Mucosa of descending colon (tissue), 3 donors: ENCODE measurements at regions not wholly inside any gene's neighbourhood (a gene's known extent, or its start where the extent isn't known, plus 50 kb on each side); places are given as distances from the start of the nearest gene placed in this dataset.

Experiments
- ATAC-seq: fragments of 200-7000 bp; cut with Tn5 transposase; one replicate; pipeline ENCODE4 v1.9.1; 2020; ENCODE audit warnings: mild to moderate bottlenecking, moderate library complexity
- DNase-seq, 3 donors: peaks; one replicate each; pipeline ENCODE4 v3.0.0-alpha.2; 2020
- H3K36me3 ChIP-seq: fragments of 200-600 bp; one replicate; pipeline ENCODE4 v1.8.0; 2021; ENCODE audit warnings: low read depth, mild to moderate bottlenecking
- H3K4me1 ChIP-seq: fragments of 200-600 bp; one replicate; pipeline ENCODE4 v1.8.0; 2021; ENCODE audit warnings: low read depth, mild to moderate bottlenecking
- H3K4me3 ChIP-seq: fragments of 200-600 bp; one replicate; pipeline ENCODE4 v1.8.0; 2021; ENCODE audit warnings: mild to moderate bottlenecking
- H3K9me3 ChIP-seq: fragments of 200-600 bp; one replicate; pipeline ENCODE4 v1.8.0; 2021; ENCODE audit warnings: mild to moderate bottlenecking
- CTCF ChIP-seq: fragments of 200-600 bp; IDR thresholded peaks from one replicate; pipeline ENCODE4 v1.8.0; 2022; ENCODE audit warnings: antibody characterized with exemption, mild to moderate bottlenecking
- intact Hi-C, 2 donors: fragments of 100-400 bp; cut with DNase I in 1 of 2; cut with micrococcal nuclease in 1 of 2; formaldehyde crosslinking; loops; one replicate each; pipeline versions ENCODE4 v1.11.0 to v1.11.1; 2022; cut with DNase I, micrococcal nuclease
- donor health status: DM: no; HTN: no; CAD: no; lungs with moderate emphysema.
- donor health status: DM: no; HTN: no; CAD: no.
- donor health status: DM: no; HTN: yes; CAD: no.

DNA sequence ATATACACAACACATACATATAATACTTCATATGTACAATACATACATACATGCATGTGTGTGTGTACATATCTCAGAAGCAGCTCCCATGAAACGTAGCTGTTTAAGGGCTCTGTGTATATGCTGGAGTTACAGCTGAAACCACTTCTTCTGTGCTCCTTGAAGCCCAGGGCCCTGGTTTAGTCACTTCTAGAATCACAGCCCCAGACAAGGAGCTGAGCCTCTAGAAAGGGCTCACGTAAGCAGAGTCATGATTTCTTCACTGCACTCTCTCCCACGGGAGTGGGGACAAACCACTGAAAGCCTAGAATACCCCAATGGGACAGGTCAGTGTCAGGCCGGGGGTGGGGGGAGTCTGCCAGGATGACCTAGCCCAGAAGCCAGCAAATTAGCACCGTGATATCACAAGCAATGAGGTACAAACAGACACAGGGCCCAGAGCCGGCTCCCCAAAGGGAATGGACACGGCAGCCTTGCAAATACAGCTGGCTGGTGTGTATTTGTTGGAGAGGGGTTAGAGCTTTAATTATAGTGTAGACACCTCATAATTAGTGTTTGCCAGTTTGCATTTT lies 90.3 kb downstream of the C1QL2 start:
- Histone ChIP-seq H3K4me3 (no peak overlapping the region), H3K36me3 (no peaks in the 10 kb centered on the region), H3K4me1 (no peaks in the 10 kb centered on the region), H3K9me3 (peaks cover 2% of the 10 kb centered on the region)
- intact Hi-C loops, result no loop called here
- DNase-seq (no peak), ATAC-seq (no peak)
- no peak for TF ChIP-seq CTCF

- H3K9me3 ChIP-seq, result peaks cover 2% of the 10 kb centered on the region
- no peaks in the 10 kb centered on the region for H3K36me3 ChIP-seq
- no peak overlapping the region for H3K4me3 ChIP-seq
- intact Hi-C loops, result no loop called here
- DNase-seq (no peak), ATAC-seq (no peak)
- no peak for TF ChIP-seq CTCF
- H3K4me1 ChIP-seq, result no peaks in the 10 kb centered on the region
These were observed 92.2 kb downstream of the C1QL2 start for GRCh38 chr2:119066272-119066804.

- Histone ChIP-seq H3K4me1 (no peaks in the 10 kb centered on the region), H3K9me3 (peaks cover 2% of the 10 kb centered on the region), H3K36me3 (no peaks in the 10 kb centered on the region), H3K4me3 (no peak overlapping the region)
- no peak for DNase-seq
- intact Hi-C loops, result no loop called here
- TF ChIP-seq CTCF, result no peak
- no peak for ATAC-seq
These were observed 93.4 kb downstream of the C1QL2 start for GRCh38 chr2:119065146-119065545.

DNA sequence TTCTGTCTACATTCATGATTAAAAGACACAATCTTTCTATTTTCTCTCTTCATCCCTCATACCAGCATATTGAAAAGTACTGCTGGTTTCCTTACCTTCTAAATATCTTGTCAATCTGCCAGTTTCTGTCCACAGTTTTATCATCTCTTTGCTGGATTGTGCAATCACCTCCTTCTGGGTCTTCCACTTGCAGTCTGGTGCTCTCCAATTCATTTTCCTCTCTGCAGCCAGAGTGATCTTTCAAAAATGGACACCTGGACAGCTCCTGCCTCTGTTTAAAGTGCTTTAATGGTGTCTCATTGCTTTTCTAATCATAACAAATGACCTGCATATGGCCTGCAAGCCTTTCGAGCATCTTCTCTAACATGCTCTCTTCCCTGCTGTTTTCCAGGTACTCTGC lies 94.0 kb downstream of the C1QL2 start:
- no peak overlapping the region for H3K4me3 ChIP-seq
- H3K9me3 ChIP-seq, result peaks cover 2% of the 10 kb centered on the region
- no peaks in the 10 kb centered on the region for H3K4me1 ChIP-seq
- no peak for ATAC-seq
- H3K36me3 ChIP-seq, result no peaks in the 10 kb centered on the region
- no peak for TF ChIP-seq CTCF
- intact Hi-C loops, result no loop called here
- no peak for DNase-seq

DNA sequence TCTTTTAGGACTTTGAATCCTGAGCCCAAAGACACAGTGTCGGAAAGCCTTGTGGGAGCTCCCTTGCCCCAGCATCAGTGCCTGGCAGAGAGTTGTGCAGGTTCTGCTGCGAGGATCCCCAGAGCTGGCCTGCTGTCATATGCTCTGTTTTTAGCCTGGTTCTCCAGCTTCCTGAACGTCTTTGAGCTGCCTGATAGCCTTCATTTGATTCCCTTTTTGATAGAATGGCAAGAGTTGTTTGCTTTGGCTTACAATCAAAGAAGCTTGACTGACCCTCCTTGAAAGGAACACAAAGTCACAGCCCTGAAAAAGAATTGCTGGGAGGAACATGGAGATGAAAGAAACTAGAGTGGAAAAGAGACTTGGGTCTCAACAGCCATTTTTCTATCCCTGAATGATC lies 95.4 kb downstream of the C1QL2 start:
- intact Hi-C loops, result no loop called here
- no peaks in the 10 kb centered on the region for H3K36me3 ChIP-seq
- H3K4me1 ChIP-seq, result no peaks in the 10 kb centered on the region
- no peak for TF ChIP-seq CTCF
- H3K9me3 ChIP-seq, result peaks cover 2% of the 10 kb centered on the region
- no peak overlapping the region for H3K4me3 ChIP-seq
- ATAC-seq, result no peak
- DNase-seq, result no peak

DNA sequence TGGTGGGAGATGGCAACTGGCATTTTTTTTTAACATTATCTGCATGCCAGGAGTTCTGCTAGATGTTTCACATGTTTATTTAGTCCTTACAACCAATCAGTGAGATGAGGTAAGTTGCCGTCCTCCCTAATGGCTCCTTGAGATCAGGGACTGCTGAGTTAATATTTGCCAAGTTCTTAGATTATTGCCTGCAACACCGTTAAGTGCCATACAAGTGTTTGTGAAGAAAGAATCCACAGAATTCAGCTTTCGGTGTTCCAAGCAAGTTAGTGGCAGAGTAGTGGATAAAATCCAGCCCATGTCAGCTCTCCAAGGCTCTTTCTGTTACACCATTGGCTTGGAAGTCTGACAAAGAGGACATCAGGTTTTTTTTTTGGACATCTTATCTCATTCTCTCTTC lies 95.9 kb downstream of the C1QL2 start:
- no peak for ATAC-seq
- Histone ChIP-seq H3K4me1 (no peaks in the 10 kb centered on the region), H3K9me3 (peaks cover 2% of the 10 kb centered on the region), H3K4me3 (no peak overlapping the region), H3K36me3 (no peaks in the 10 kb centered on the region)
- DNase-seq, result no peak
- intact Hi-C loops, result no loop called here
- no peak for TF ChIP-seq CTCF
